Erythroblast (primary cell): ENCODE measurements at regions not wholly inside any gene's neighbourhood (a gene's known extent, or its start where the extent isn't known, plus 50 kb on each side); places are given as distances from the start of the nearest gene placed in this dataset.

Experiments used
- GATA1 ChIP-seq: IDR thresholded peaks from 2 replicates; pipeline ENCODE4 v1.6.1; 2011; ENCODE audit warnings: low read depth, mild to moderate bottlenecking, control low read depth, low read length, moderate library complexity
- POLR2A ChIP-seq: IDR thresholded peaks from 2 replicates; pipeline ENCODE4 v1.6.1; 2011; ENCODE audit warnings: mild to moderate bottlenecking, low read length

DNA sequence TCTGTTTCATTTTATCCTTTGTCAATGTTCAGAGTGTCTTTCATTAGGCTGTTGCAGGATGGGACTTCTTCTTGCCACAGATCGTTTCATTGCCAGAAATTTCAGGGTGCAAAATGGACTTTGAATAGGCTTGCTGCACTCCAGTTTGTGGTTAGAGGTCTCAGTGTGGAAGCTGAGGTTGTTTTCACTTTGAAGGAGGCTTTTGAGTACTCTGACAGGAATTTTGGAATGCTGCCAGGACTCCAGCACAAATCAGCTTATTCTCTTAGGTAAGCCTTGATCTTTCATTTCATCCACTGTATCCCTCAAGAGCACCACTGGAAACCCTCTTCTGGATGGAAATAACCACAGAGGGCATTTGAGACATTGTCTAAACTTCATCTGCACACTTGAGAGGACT, 715.1 kb upstream of the TSPY4 start:
- TF ChIP-seq POLR2A (no peak), GATA1 (no peak)
